HepG2 (cell line): ENCODE measurements at regions not wholly inside any gene's neighbourhood (a gene's known extent, or its start where the extent isn't known, plus 50 kb on each side); places are given as distances from the start of the nearest gene placed in this dataset.

ENCODE experiments used
- ATAC-seq: fragments of 200-7000 bp; cut with Tn5 transposase; 3 replicates; pipeline ENCODE4 v1.9.1; 2020; ENCODE audit warnings: mild to moderate bottlenecking, moderate library complexity
- BruUV-seq: library from RNA; stranded (reverse); fragments of 400-500 nt; replicated peaks from 2 replicates; lab custom pipeline; 2021; lab: Mats Ljungman, UMichigan
- CTCF ChIA-PET: fragments of 300-600 bp; formaldehyde crosslinking; extraction: SDS; loops from one replicate; lab custom pipeline; 2021; ENCODE audit warnings: low total read pairs, inconsistent platforms, low intra/inter-chr PET ratio; lab: Yijun Ruan, JAX
- POLR2A ChIA-PET: fragments of 350-600 bp; sonication (Branson Sonifier 250); formaldehyde crosslinking; loops from one replicate; lab custom pipeline; 2020; ENCODE audit warnings: antibody characterized with exemption, inconsistent platforms; lab: Yijun Ruan, JAX
- DNase-seq: peaks from one replicate; pipeline ENCODE4 v3.0.0-alpha.2; 2015; ENCODE audit warnings: low spot score
- FAIRE-seq: peaks from 3 replicates; lab custom pipeline; 2011; peaks lifted over from hg19 to GRCh38; lab: Jason Lieb, UNC
- H2AFZ ChIP-seq: one replicate; pipeline ENCODE4 v1.6.1; 2011; ENCODE audit warnings: low read length, inconsistent platforms
- H3K27ac ChIP-seq: fragments of 300-600 bp; 3 replicates; pipeline ENCODE4 v1.8.0; 2011; ENCODE audit warnings: mixed run types, mild to moderate bottlenecking, mixed read lengths, low read length, inconsistent platforms; ENCODE audit not compliant: insufficient read depth; ENCODE audit errors: extremely low read length
- H3K27me3 ChIP-seq, 2 experiments: fragments of 200-600 bp in 1 of 2; 2 replicates in 1 of 2; 3 replicates in 1 of 2; pipeline versions ENCODE4 v1.6.0 to v1.8.0; 2011; ENCODE audit warnings: low read length in 2 of 2, mild to moderate bottlenecking in 2 of 2, moderate library complexity in 2 of 2, inconsistent platforms in 1 of 2; ENCODE audit not compliant: insufficient read depth in 2 of 2, control insufficient read depth in 1 of 2
- H3K36me3 ChIP-seq, 2 experiments: fragments of 200-600 bp in 1 of 2; replicated peaks in 1 of 2; 2 replicates in 1 of 2; 3 replicates in 1 of 2; pipeline versions ENCODE4 v1.5.1 to v1.8.0; 2011; ENCODE audit warnings: low read length in 2 of 2, inconsistent platforms in 1 of 2; ENCODE audit not compliant: insufficient read depth in 2 of 2, control insufficient read depth in 1 of 2
- H3K4me1 ChIP-seq: 2 replicates; pipeline ENCODE4 v1.5.1; 2012; ENCODE audit warnings: low read length, inconsistent platforms; ENCODE audit not compliant: insufficient read depth
- H3K4me2 ChIP-seq: 2 replicates; pipeline ENCODE4 v1.6.0; 2011; ENCODE audit warnings: low read depth, low read length, inconsistent platforms
- H3K4me3 ChIP-seq, 3 experiments: fragments of 200-600 bp in 1 of 3; sonication (generic), shearing (Covaris generic) in 1 of 3; replicated peaks in 1 of 3; 2 replicates each; pipeline ENCODE4 v1.5.1; 2011 to 2016; ENCODE audit warnings: low read length in 3 of 3, inconsistent platforms in 2 of 3, low read depth in 2 of 3, mild to moderate bottlenecking in 2 of 3, control low read depth in 1 of 3, mixed read lengths in 1 of 3; ENCODE audit not compliant: insufficient read depth in 1 of 3
- H3K79me2 ChIP-seq: one replicate; pipeline ENCODE4 v1.6.1; 2011; ENCODE audit warnings: low read length, inconsistent platforms; ENCODE audit not compliant: insufficient read depth
- H3K9ac ChIP-seq: 2 replicates; pipeline ENCODE4 v1.6.0; 2011; ENCODE audit warnings: mild to moderate bottlenecking, low read depth, low read length, inconsistent platforms; ENCODE audit not compliant: insufficient read depth
- H3K9me3 ChIP-seq: 2 replicates; pipeline ENCODE4 v1.5.1; 2012; ENCODE audit warnings: mild to moderate bottlenecking, low read length
- H4K20me1 ChIP-seq: 2 replicates; pipeline ENCODE4 v1.6.0; 2011; ENCODE audit warnings: inconsistent platforms, mild to moderate bottlenecking, low read length, moderate library complexity; ENCODE audit not compliant: insufficient read depth
- CHCHD3 ChIP-seq: sonication (generic); formaldehyde crosslinking; IDR thresholded peaks from 2 replicates; pipeline ENCODE4 v1.8.0; 2022; ENCODE audit warnings: mild to moderate bottlenecking, missing genetic modification reagents, moderate library complexity
- HMG20B ChIP-seq: conservative IDR thresholded peaks from 2 replicates; pipeline ENCODE4 v1.6.1; 2016; ENCODE audit warnings: missing genetic modification reagents, missing compliant biosample characterization
- PHF20 ChIP-seq: sonication (generic); formaldehyde crosslinking; IDR thresholded peaks from 2 replicates; pipeline ENCODE4 v1.5.0; 2020; ENCODE audit warnings: mild to moderate bottlenecking, missing genetic modification reagents
- SIX1 ChIP-seq: sonication (generic); formaldehyde crosslinking; IDR thresholded peaks from 2 replicates; pipeline ENCODE4 v1.4.0; 2020; ENCODE audit warnings: missing genetic modification reagents, borderline replicate concordance
- TEAD3 ChIP-seq: optimal IDR thresholded peaks from 2 replicates; pipeline ENCODE3; 2016; ENCODE audit warnings: borderline replicate concordance
- ZFP41 ChIP-seq: sonication (generic); formaldehyde crosslinking; IDR thresholded peaks from 2 replicates; pipeline ENCODE4 v1.4.0; 2020; ENCODE audit warnings: mild to moderate bottlenecking, missing genetic modification reagents, borderline replicate concordance
- ZNF430 ChIP-seq: sonication (generic); formaldehyde crosslinking; IDR thresholded peaks from 2 replicates; pipeline ENCODE4 v1.9.0; 2021; ENCODE audit warnings: mild to moderate bottlenecking, missing genetic modification reagents
- WGBS: methylation state at CpG from one replicate; pipeline ENCODE4 v1.1.6; 2017; ENCODE audit warnings: low lambda C conversion rate; 5-methylcytosine and 5-hydroxymethylcytosine counted together
- in situ Hi-C: cut with HindIII; loops from 2 replicates; pipeline ENCODE4 v1.10.0; 2017; ENCODE audit warnings: low pct_unique_long_range_greater_than_20kb; ENCODE audit not compliant: extremely low pct_ligation_motif_present
- intact Hi-C: fragments of 100-400 bp; cut with micrococcal nuclease; formaldehyde crosslinking; loops from one replicate; pipeline ENCODE4 v1.10.0; 2022; ENCODE audit not compliant: unreplicated experiment
- TF ChIP-seq, protein P1 (sequence below): sonication (generic); formaldehyde crosslinking; IDR thresholded peaks from 2 replicates; pipeline ENCODE4 v1.5.0; 2020; ENCODE audit warnings: missing genetic modification reagents
- TF ChIP-seq, protein P2 (sequence below): sonication (generic); formaldehyde crosslinking; conservative IDR thresholded peaks from 2 replicates; pipeline ENCODE4 v1.4.0; 2020; ENCODE audit warnings: missing genetic modification reagents

DNA sequence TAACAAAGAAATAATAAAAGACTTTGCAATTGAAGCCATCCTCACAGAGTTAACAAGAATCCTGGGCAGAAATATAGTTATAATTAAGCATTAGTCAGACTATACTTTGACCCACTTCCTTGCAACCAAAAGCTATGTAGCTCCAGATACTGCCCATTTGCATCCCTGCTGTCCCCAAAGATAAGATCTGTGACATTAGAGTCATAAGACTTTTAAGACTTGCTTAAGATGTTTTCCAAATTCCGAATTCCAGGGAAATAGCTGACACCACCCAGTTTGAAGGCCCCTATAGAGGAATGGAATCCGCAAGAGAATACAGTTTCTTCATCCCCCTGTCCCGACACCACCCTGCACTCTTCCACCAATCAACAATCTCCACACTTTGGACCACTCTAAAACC lies 69.5 kb upstream of the TLK1 start:
- Histone ChIP-seq H3K36me3 (no peaks in the 10 kb centered on the region), H4K20me1 (no peaks in the 10 kb centered on the region), H3K27ac (no peak overlapping the region), H3K9ac (no peak overlapping the region), H3K4me1 (no peaks in the 10 kb centered on the region), H3K4me3 (no peak overlapping the region), H3K79me2 (no peaks in the 10 kb centered on the region), H3K9me3 (no peaks in the 10 kb centered on the region), H2AFZ (no peak overlapping the region), H3K27me3 (peaks cover 0 to 7% of the 10 kb centered on the region in 2 experiments; a peak in 2 of 5 replicates), H3K4me2 (no peak overlapping the region)
- DNase-seq: no peak
- intact Hi-C loops: no loop called here
- no TSS peak for BruUV-seq
- no peak for FAIRE-seq
- 8% methylated on average over 3 of the region's 3 CpGs for WGBS
- in situ Hi-C loops: no loop called here
- no peak for TF ChIP-seq CHCHD3
- no peak for TF ChIP-seq ZNF430 (CRISPR knock-in tag)
- TF ChIP-seq ZFP41: no peak
- no peak for TF ChIP-seq SIX1
- TF ChIP-seq HMG20B (CRISPR knock-in tag): no peak
- TF ChIP-seq, protein P1, sequence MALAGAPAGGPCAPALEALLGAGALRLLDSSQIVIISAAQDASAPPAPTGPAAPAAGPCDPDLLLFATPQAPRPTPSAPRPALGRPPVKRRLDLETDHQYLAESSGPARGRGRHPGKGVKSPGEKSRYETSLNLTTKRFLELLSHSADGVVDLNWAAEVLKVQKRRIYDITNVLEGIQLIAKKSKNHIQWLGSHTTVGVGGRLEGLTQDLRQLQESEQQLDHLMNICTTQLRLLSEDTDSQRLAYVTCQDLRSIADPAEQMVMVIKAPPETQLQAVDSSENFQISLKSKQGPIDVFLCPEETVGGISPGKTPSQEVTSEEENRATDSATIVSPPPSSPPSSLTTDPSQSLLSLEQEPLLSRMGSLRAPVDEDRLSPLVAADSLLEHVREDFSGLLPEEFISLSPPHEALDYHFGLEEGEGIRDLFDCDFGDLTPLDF (CRISPR knock-in tag): no peak
- no peak for TF ChIP-seq TEAD3 (CRISPR knock-in tag)
- TF ChIP-seq PHF20: no peak
- TF ChIP-seq, protein P2, sequence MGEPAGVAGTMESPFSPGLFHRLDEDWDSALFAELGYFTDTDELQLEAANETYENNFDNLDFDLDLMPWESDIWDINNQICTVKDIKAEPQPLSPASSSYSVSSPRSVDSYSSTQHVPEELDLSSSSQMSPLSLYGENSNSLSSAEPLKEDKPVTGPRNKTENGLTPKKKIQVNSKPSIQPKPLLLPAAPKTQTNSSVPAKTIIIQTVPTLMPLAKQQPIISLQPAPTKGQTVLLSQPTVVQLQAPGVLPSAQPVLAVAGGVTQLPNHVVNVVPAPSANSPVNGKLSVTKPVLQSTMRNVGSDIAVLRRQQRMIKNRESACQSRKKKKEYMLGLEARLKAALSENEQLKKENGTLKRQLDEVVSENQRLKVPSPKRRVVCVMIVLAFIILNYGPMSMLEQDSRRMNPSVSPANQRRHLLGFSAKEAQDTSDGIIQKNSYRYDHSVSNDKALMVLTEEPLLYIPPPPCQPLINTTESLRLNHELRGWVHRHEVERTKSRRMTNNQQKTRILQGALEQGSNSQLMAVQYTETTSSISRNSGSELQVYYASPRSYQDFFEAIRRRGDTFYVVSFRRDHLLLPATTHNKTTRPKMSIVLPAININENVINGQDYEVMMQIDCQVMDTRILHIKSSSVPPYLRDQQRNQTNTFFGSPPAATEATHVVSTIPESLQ (CRISPR knock-in tag): no peak
- ATAC-seq: no peak
- POLR2A ChIA-PET: no interaction called here
- CTCF ChIA-PET: no interaction called here
